HG02759 (cell line): ENCODE measurements at regions not wholly inside any gene's neighbourhood (a gene's known extent, or its start where the extent isn't known, plus 50 kb on each side); places are given as distances from the start of the nearest gene placed in this dataset.
"Not testable (repeated sequence)": the region's sequence is repeated elsewhere in the genome, so short reads cannot be mapped to it uniquely, and the experiment has no call there.

ENCODE experiments used
- ATAC-seq: cut with Tn5 transposase; IDR thresholded peaks from one replicate; pipeline ENCODE4 v1.9.1; 2021; ENCODE audit warnings: mild to moderate bottlenecking, moderate library complexity; ENCODE audit not compliant: unreplicated experiment

- no peak for ATAC-seq
Measured at GRCh38 chr11:15825976-15826650, 530.2 kb downstream of the SOX6 start.

- ATAC-seq = peak; percentile 75
Measured at GRCh38 chr11:15826826-15827225, 529.5 kb downstream of the SOX6 start.

- no peak for ATAC-seq
Measured at GRCh38 chr11:15828215-15828853, 528.0 kb downstream of the SOX6 start.

GRCh38 chr11:15829312-15829711 is 527.0 kb downstream of the SOX6 start:
- ATAC-seq = no peak

- no peak for ATAC-seq
Measured at GRCh38 chr11:15830741-15831428, 525.5 kb downstream of the SOX6 start.

- no peak for ATAC-seq
Measured at GRCh38 chr11:15835788-15836411, 520.4 kb downstream of the SOX6 start.

- no peak for ATAC-seq
Measured at GRCh38 chr11:15836795-15837194, 519.6 kb downstream of the SOX6 start.

GRCh38 chr11:15837901-15838489 is 518.4 kb downstream of the SOX6 start:
- no peak for ATAC-seq

- no peak for ATAC-seq
Measured at GRCh38 chr11:15839061-15839460, 517.3 kb downstream of the SOX6 start.

- no peak for ATAC-seq
Measured at GRCh38 chr11:15840966-15841365, 515.4 kb downstream of the SOX6 start.

- no peak for ATAC-seq
Measured at GRCh38 chr11:15841931-15842740, 514.2 kb downstream of the SOX6 start.

- ATAC-seq = no peak
Measured at GRCh38 chr11:15843309-15843872, 513.0 kb downstream of the SOX6 start.

- no peak for ATAC-seq
Measured at GRCh38 chr11:15845261-15845660, 511.1 kb downstream of the SOX6 start.

GRCh38 chr11:15848631-15849168 is 507.6 kb downstream of the SOX6 start:
- ATAC-seq = no peak

GRCh38 chr11:15849257-15849656 is 507.1 kb downstream of the SOX6 start:
- ATAC-seq = no peak

GRCh38 chr11:15850335-15850734 is 506.0 kb downstream of the SOX6 start:
- ATAC-seq = not testable (repeated sequence)

GRCh38 chr11:15851051-15851498 is 505.3 kb downstream of the SOX6 start:
- ATAC-seq = no peak

- no peak for ATAC-seq
Measured at GRCh38 chr11:15852179-15852578, 504.2 kb downstream of the SOX6 start.

GRCh38 chr11:15854245-15854644 is 502.1 kb downstream of the SOX6 start:
- no peak for ATAC-seq

- no peak for ATAC-seq
Measured at GRCh38 chr11:15858881-15859280, 497.5 kb downstream of the SOX6 start.
